ENCODE measurements at regions not wholly inside any gene's neighbourhood (a gene's known extent, or its start where the extent isn't known, plus 50 kb on each side); places are given as distances from the start of the nearest gene placed in this dataset.

- TF ChIP-seq CTCF (IDR thresholded peaks at IDR 0.05; ENCODE audit: low read depth, low read length, poor library complexity, severe bottlenecking) (no peak), EZH2phosphoT487 (IDR thresholded peaks at IDR 0.05; ENCODE audit: borderline replicate concordance, low read length) (no peak)
Observed at GRCh38 chr2:221345516-221345915, 226.6 kb downstream of the EPHA4 start.
